GM19452 (cell line): ENCODE measurements at regions not wholly inside any gene's neighbourhood (a gene's known extent, or its start where the extent isn't known, plus 50 kb on each side); places are given as distances from the start of the nearest gene placed in this dataset.
"Not testable (repeated sequence)": the region's sequence is repeated elsewhere in the genome, so short reads cannot be mapped to it uniquely, and the experiment has no call there.

ENCODE experiments used
- ATAC-seq: cut with Tn5 transposase; IDR thresholded peaks from one replicate; pipeline ENCODE4 v1.9.1; 2021; ENCODE audit not compliant: unreplicated experiment

DNA sequence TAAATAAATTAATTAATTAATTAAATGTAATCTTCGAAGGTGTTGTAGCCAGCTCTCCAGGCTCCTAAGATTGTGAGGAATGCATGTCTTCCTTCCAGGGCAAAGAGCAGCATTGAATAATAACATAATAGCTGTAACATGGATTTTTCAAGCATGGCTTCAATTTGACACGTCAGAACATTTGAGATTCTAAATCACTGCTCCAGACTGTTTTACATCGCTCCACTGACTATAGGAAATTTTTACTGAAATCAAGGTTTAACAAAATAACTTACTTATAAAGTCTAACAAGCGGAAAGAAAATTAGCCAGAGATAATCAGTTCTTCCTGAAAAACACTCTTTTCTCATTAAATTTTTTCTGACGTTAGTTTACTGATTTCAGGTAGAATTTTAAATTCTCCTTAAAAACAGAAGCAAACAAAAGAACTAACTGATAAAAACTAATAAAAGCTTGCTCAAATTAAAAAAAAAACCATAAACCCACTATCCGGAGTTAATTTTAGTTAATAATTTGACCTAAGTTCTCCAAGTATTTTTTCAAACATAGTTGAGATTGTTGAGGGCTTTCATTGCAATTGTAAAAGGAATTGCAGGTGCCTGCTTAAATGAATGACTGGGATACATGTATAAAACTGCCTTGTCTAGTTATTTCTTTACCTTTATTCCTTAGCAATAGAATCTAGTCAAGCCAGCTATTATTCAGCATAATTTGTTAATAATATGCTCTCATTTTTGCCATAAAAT is 51.2 kb upstream of the SGCE start:
- no peak for ATAC-seq

DNA sequence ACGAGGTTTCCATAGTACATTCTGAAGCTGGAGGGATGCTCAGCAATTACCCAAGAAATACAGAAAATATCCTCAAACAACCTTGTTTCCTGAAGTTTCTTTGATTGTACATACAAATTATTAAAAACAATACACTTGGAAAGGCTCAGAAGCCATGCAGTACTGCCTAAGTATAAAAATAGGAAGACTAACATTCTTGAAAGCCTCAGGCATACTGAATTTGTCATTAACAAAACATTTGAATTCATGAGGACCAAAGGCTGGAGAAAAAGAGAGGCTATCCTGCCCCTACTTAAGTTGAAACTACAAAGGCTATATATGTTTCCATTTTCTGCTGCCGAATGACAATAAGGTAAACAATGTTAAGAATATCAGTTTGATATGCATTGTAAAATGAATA is 54.3 kb upstream of the SGCE start:
- no peak for ATAC-seq

GRCh38 chr7:94722360-94722759 is 66.4 kb upstream of the SGCE start:
- not testable (repeated sequence) for ATAC-seq

- not testable (repeated sequence) for ATAC-seq
These were observed 73.0 kb upstream of the SGCE start for GRCh38 chr7:94728893-94729292.

- no peak for ATAC-seq
These were observed 82.1 kb upstream of the SGCE start for GRCh38 chr7:94738071-94738470.

DNA sequence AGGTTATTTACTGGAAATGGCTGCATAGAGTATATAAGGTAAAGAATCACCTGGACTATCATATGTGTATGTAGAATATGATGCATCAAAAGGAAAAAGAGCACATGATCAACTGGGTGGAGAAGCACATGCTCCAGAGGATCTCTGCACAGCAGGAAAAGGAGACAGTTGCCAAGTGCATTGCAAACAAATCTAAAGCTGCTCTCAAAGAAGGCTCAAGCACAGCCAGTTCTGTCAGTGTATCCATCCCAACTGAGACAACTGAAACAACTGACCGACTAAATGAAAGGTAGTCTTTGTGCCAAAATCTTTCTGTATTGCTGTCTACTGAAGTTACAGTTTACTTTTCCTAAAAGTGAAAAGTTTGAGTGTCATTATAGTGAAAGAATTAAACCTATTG is 83.2 kb upstream of the SGCE start:
- no peak for ATAC-seq

GRCh38 chr7:94740509-94740908 is 84.6 kb upstream of the SGCE start:
- no peak for ATAC-seq

DNA sequence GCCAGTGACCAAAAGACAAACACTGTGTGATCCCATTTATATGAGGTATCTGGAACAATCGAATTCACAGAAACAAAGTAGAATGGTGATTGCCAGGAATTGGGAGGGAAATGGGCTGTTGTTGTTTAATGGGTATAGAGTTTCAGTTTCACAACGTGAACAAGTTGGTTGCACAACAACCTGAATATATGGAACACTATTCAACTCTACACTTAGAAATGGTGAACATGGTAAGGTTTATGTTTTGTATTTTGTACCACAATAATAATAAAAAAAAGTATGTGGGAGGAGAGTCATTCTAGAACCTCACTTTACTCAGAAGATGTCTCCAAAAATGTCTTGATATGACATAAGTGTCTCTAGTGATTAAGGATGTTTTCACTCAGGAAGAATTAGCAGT is 85.2 kb upstream of the SGCE start:
- no peak for ATAC-seq

GRCh38 chr7:94748376-94748775 is 92.4 kb upstream of the SGCE start:
- no peak for ATAC-seq

DNA sequence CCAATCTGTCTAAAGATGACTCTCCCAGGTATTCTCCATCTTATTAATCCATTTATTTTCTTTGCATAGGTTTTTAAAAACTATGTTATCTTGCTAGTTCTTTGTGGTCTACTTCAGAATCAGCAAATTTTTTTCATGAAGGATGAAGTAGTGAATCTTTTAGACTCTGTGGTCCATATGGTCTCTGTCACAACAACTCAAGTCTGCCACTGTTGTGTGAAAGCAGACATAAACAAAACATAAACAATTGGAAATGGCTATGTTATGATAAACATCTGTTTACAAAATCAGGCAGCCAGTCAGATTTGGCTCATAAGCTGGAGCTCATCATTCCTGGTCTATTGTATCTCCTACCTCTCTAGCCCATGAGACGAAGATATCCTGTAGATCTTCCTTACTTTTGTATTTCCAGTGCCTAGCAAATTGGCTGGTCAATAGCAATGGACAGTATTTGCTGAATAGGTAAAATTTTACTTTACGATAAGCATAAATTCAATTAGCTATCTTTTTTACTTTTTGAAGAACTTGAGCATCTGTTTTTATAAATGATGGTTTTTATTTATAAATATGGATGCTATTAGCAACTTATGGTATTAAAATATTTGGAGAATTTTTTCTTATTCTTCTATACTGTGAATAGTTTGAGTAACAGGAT is 104.6 kb upstream of the SGCE start:
- no peak for ATAC-seq

- ATAC-seq = no peak
These were observed 105.5 kb upstream of the SGCE start for GRCh38 chr7:94761451-94761850.

- ATAC-seq = peak; percentile 62
These were observed 107.3 kb upstream of the SGCE start for GRCh38 chr7:94763268-94763667.

GRCh38 chr7:94769724-94770123 is 113.8 kb upstream of the SGCE start:
- no peak for ATAC-seq

- ATAC-seq = no peak
These were observed 123.0 kb upstream of the SGCE start for GRCh38 chr7:94778711-94779459.

GRCh38 chr7:94779861-94780260 is 123.9 kb upstream of the SGCE start:
- ATAC-seq = no peak

DNA sequence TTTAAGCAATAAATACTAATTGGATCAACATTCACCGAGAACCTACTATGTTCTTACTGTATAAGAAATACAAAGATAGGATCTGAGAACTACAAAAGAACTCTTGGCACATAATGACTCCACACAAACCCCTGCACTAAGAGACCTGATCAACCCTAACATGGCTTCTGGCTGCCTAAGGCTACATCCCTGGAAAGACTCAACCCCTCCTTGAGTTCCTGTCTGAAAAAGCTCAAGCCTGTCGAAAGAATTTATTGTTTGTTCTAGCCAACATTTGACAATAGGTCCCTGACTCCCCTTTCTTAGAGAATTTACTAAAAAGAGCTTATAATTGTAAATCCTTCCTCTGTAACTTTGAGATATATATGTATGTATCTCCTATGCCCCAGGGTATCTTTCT is 125.3 kb upstream of the SGCE start:
- no peak for ATAC-seq

DNA sequence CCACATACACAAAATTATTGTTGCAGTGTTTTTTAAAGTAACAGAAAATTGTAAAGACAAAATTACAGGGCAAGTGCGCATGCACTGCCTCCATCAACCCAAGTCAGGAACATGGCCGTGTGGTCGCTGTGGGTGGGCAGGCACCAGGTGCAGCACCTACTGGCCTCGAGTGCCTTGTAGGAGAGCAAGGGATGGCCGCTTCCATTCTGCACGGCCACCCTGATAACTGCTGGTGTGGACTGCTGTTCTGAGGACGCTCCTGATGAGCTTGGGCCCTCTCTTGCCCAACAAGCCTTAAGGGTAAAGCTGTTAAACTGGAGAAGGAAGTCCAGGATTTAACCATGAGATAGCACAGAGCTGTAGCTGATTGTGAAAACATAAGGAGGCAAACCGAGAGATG is 124.6 kb upstream of the PPP1R9A start:
- ATAC-seq = no peak

GRCh38 chr7:94787285-94787684 is 120.1 kb upstream of the PPP1R9A start:
- no peak for ATAC-seq

- not testable (repeated sequence) for ATAC-seq
These were observed 119.0 kb upstream of the PPP1R9A start for GRCh38 chr7:94788378-94788777.

- no peak for ATAC-seq
These were observed 115.2 kb upstream of the PPP1R9A start for GRCh38 chr7:94792241-94792640.

DNA sequence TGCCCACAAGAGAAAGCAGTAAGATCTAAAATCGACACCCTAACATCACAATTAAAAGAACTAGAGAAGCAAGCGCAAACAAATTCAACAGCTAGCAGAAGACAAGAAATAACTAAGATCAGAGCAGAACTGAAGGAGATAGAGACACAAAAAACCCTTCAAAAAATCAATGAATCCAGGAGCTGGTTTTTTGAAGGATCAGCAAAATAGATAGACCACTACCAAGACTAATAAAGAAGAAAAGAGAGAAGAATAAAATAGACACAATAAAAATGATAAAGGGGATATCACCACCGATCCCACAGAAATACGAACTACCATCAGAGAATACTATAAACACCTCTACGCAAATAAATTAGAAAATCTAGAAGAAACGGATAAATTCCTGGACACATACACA is 110.0 kb upstream of the PPP1R9A start:
- ATAC-seq = not testable (repeated sequence)

- no peak for ATAC-seq
These were observed 103.6 kb upstream of the PPP1R9A start for GRCh38 chr7:94803821-94804220.
